CD14-positive monocyte (primary cell): ENCODE measurements at regions not wholly inside any gene's neighbourhood (a gene's known extent, or its start where the extent isn't known, plus 50 kb on each side); places are given as distances from the start of the nearest gene placed in this dataset.

Source experiments
- DNase-seq, 3 donors: peaks; one replicate each; pipeline ENCODE4 v3.0.0-alpha.2; 2011 to 2022
- H2AFZ ChIP-seq: 2 replicates; pipeline ENCODE4 v1.6.0; 2012; ENCODE audit warnings: mild to moderate bottlenecking, low read depth, low read length, inconsistent platforms; ENCODE audit not compliant: insufficient read depth, poor library complexity, severe bottlenecking
- H3K27ac ChIP-seq, 2 donors: 1 replicate in 1 of 2; 2 replicates in 1 of 2; pipeline ENCODE4 v1.5.1; 2012 to 2013; ENCODE audit warnings: low read length in 2 of 2, control low read depth in 1 of 2, inconsistent platforms in 1 of 2, low read depth in 1 of 2, mild to moderate bottlenecking in 1 of 2
- H3K27me3 ChIP-seq, 2 donors: one replicate each; pipeline versions ENCODE4 v1.6.0 to v1.6.1; 2011 to 2013; ENCODE audit warnings: low read length in 2 of 2; ENCODE audit not compliant: control insufficient read depth in 2 of 2, insufficient read depth in 2 of 2
- H3K36me3 ChIP-seq, 2 donors: replicated peaks in 1 of 2; 1 replicate in 1 of 2; 2 replicates in 1 of 2; pipeline versions ENCODE4 v1.5.1 to v1.6.1; 2012 to 2013; ENCODE audit warnings: low read length in 2 of 2, control low read depth in 1 of 2, inconsistent platforms in 1 of 2, mild to moderate bottlenecking in 1 of 2; ENCODE audit not compliant: insufficient read depth in 2 of 2, control insufficient read depth in 1 of 2
- H3K4me1 ChIP-seq, 2 donors: 1 replicate in 1 of 2; 2 replicates in 1 of 2; pipeline versions ENCODE4 v1.5.1 to v1.6.1; 2012 to 2013; ENCODE audit warnings: low read length in 2 of 2, control low read depth in 1 of 2, inconsistent platforms in 1 of 2, mild to moderate bottlenecking in 1 of 2, moderate library complexity in 1 of 2; ENCODE audit not compliant: insufficient read depth in 2 of 2, control insufficient read depth in 1 of 2
- H3K4me2 ChIP-seq: replicated peaks from 2 replicates; pipeline ENCODE3; 2012; ENCODE audit warnings: low read length, moderate library complexity, mild to moderate bottlenecking; ENCODE audit not compliant: poor library complexity, severe bottlenecking; ENCODE audit errors: extremely low read depth
- H3K4me3 ChIP-seq, 3 experiments: fragments of 200-600 bp in 1 of 3; sonication (generic) in 1 of 3; replicated peaks in 1 of 3; 1 replicate in 2 of 3; 2 replicates in 1 of 3; pipeline ENCODE4 v1.5.1; 2011 to 2013; ENCODE audit warnings: low read length in 3 of 3, mild to moderate bottlenecking in 3 of 3, control low read depth in 2 of 3, low read depth in 2 of 3, inconsistent platforms in 1 of 3, moderate library complexity in 1 of 3
- H3K79me2 ChIP-seq: 2 replicates; pipeline ENCODE4 v1.6.0; 2012; ENCODE audit warnings: mild to moderate bottlenecking, control low read depth, inconsistent platforms, low read length, moderate library complexity; ENCODE audit not compliant: insufficient read depth
- H3K9ac ChIP-seq: 2 replicates; pipeline ENCODE4 v1.6.0; 2017; ENCODE audit warnings: low read length, mild to moderate bottlenecking; ENCODE audit not compliant: insufficient read depth, poor library complexity, severe bottlenecking
- H3K9me3 ChIP-seq, 2 donors: replicated peaks in 1 of 2; 1 replicate in 1 of 2; 2 replicates in 1 of 2; pipeline versions ENCODE4 v1.5.1 to v1.6.1; 2012 to 2013; ENCODE audit warnings: low read length in 2 of 2, control low read depth in 1 of 2; ENCODE audit not compliant: control insufficient read depth in 1 of 2, insufficient read depth in 1 of 2
- H4K20me1 ChIP-seq: 2 replicates; pipeline ENCODE4 v1.6.0; 2012; ENCODE audit warnings: mild to moderate bottlenecking, low read length, control low read depth, moderate library complexity; ENCODE audit not compliant: insufficient read depth
- H3K27ac Mint-ChIP-seq, 7 donors: one replicate each; pipeline ENCODE4 v1.8.0; 2020; ENCODE audit warnings: mild to moderate bottlenecking in 7 of 7, mixed read lengths in 7 of 7, moderate library complexity in 6 of 7, inconsistent platforms in 2 of 7
- H3K27me3 Mint-ChIP-seq, 3 donors: one replicate each; pipeline ENCODE4 v1.8.0; 2021 to 2022; ENCODE audit warnings: low read depth in 3 of 3, mild to moderate bottlenecking in 3 of 3, mixed read lengths in 3 of 3, moderate library complexity in 3 of 3, inconsistent platforms in 1 of 3
- H3K36me3 Mint-ChIP-seq, 2 donors: one replicate each; pipeline ENCODE4 v1.8.0; 2020; ENCODE audit warnings: mixed read lengths in 2 of 2, inconsistent platforms in 1 of 2, mild to moderate bottlenecking in 1 of 2
- H3K4me1 Mint-ChIP-seq: one replicate; pipeline ENCODE4 v1.8.0; 2020; ENCODE audit warnings: mild to moderate bottlenecking, mixed read lengths
- H3K4me3 Mint-ChIP-seq, 2 donors: one replicate each; pipeline ENCODE4 v1.8.0; 2020; ENCODE audit warnings: mild to moderate bottlenecking in 2 of 2, mixed read lengths in 2 of 2, moderate library complexity in 1 of 2
- H3K9me3 Mint-ChIP-seq, 7 donors: one replicate each; pipeline ENCODE4 v1.8.0; 2020 to 2022; ENCODE audit warnings: mixed read lengths in 7 of 7, mild to moderate bottlenecking in 6 of 7, moderate library complexity in 6 of 7, inconsistent platforms in 2 of 7
- CTCF ChIP-seq: fragments of 200-600 bp; IDR thresholded peaks from one replicate; pipeline ENCODE4 v1.8.0; 2022; ENCODE audit warnings: antibody characterized with exemption, mild to moderate bottlenecking
- WGBS: methylation state at CpG from one replicate; pipeline ENCODE4 v1.1.5; 2013; ENCODE audit warnings: missing lambda C conversion rate; ENCODE audit not compliant: insufficient coverage; 5-methylcytosine and 5-hydroxymethylcytosine counted together
- intact Hi-C, 2 donors: fragments of 100-400 bp; cut with micrococcal nuclease; formaldehyde crosslinking; loops; one replicate each; pipeline versions ENCODE4 v1.15.0 to v1.15.1; 2023

GRCh38 chrX:130974323-130974722 is 71.3 kb upstream of the ENOX2 start:
- no peaks in the 10 kb centered on the region for H3K79me2 ChIP-seq
- H3K4me2 ChIP-seq: no peak overlapping the region
- WGBS: no CpG with 5 or more reads among the region's 1 CpG
- no peak overlapping the region for H3K9ac ChIP-seq
- no peak overlapping the region for H3K27ac Mint-ChIP-seq
- TF ChIP-seq CTCF: no peak
- no peak for DNase-seq
- H3K4me3 Mint-ChIP-seq: no peak overlapping the region
- no peaks in the 10 kb centered on the region for H4K20me1 ChIP-seq
- H3K9me3 Mint-ChIP-seq: no peaks in the 10 kb centered on the region
- peaks cover 0 to 5% of the 10 kb centered on the region in 2 donors for H3K27me3 ChIP-seq
- peaks cover 0 to 12% (median 2%) of the 10 kb centered on the region in 3 donors for H3K27me3 Mint-ChIP-seq
- intact Hi-C loops: no loop called here
- H3K4me3 ChIP-seq: no peak overlapping the region
- no peak overlapping the region for H2AFZ ChIP-seq
- H3K36me3 Mint-ChIP-seq: no peaks in the 10 kb centered on the region
- H3K9me3 ChIP-seq: no peaks in the 10 kb centered on the region
- H3K27ac ChIP-seq: no peak overlapping the region
- no peaks in the 10 kb centered on the region for H3K36me3 ChIP-seq
- H3K4me1 ChIP-seq: no peaks in the 10 kb centered on the region
- H3K4me1 Mint-ChIP-seq: no peaks in the 10 kb centered on the region

GRCh38 chrX:130975947-130976346 is 72.9 kb upstream of the ENOX2 start:
- Mint-ChIP-seq H3K36me3 (no peaks in the 10 kb centered on the region), H3K27ac (no peak overlapping the region), H3K4me1 (no peaks in the 10 kb centered on the region), H3K9me3 (no peaks in the 10 kb centered on the region), H3K27me3 (peaks cover 0 to 12% (median 5%) of the 10 kb centered on the region in 3 donors), H3K4me3 (no peak overlapping the region)
- no peaks in the 10 kb centered on the region for H3K4me1 ChIP-seq
- H3K9ac ChIP-seq: no peak overlapping the region
- H3K4me2 ChIP-seq: no peak overlapping the region
- H2AFZ ChIP-seq: no peak overlapping the region
- TF ChIP-seq CTCF: no peak
- no peaks in the 10 kb centered on the region for H3K36me3 ChIP-seq
- no peak for DNase-seq
- no peak overlapping the region for H3K4me3 ChIP-seq
- peaks cover 0 to 5% of the 10 kb centered on the region in 2 donors for H3K27me3 ChIP-seq
- H4K20me1 ChIP-seq: no peaks in the 10 kb centered on the region
- no peaks in the 10 kb centered on the region for H3K79me2 ChIP-seq
- no peak overlapping the region for H3K27ac ChIP-seq
- intact Hi-C loops: no loop called here
- no CpG with 5 or more reads among the region's 7 CpGs for WGBS
- H3K9me3 ChIP-seq: no peaks in the 10 kb centered on the region
